GM18907 (cell line): ENCODE measurements at regions not wholly inside any gene's neighbourhood (a gene's known extent, or its start where the extent isn't known, plus 50 kb on each side); places are given as distances from the start of the nearest gene placed in this dataset.
"Not testable (repeated sequence)": the region's sequence is repeated elsewhere in the genome, so short reads cannot be mapped to it uniquely, and the experiment has no call there.

Experiments
- ATAC-seq: cut with Tn5 transposase; IDR thresholded peaks from one replicate; pipeline ENCODE4 v1.9.1; 2021; ENCODE audit warnings: mild to moderate bottlenecking, moderate library complexity; ENCODE audit not compliant: unreplicated experiment

GRCh38 chr4:111905511-111905910 lies 239.7 kb upstream of the FAM241A start:
- ATAC-seq = no peak

GRCh38 chr4:111919639-111920038 lies 225.6 kb upstream of the FAM241A start:
- no peak for ATAC-seq

- ATAC-seq = no peak
These were observed 223.5 kb upstream of the FAM241A start for GRCh38 chr4:111921714-111922113.

- ATAC-seq = no peak
These were observed 221.5 kb upstream of the FAM241A start for GRCh38 chr4:111923786-111924185.

- no peak for ATAC-seq
These were observed 220.6 kb upstream of the FAM241A start for GRCh38 chr4:111924696-111925095.

- ATAC-seq = peak; percentile 99
These were observed 214.6 kb upstream of the FAM241A start for GRCh38 chr4:111930659-111931058.

GRCh38 chr4:111933703-111934102 lies 211.6 kb upstream of the FAM241A start:
- ATAC-seq = no peak

- no peak for ATAC-seq
These were observed 210.9 kb upstream of the FAM241A start for GRCh38 chr4:111934314-111934713.

GRCh38 chr4:111937368-111937767 lies 207.9 kb upstream of the FAM241A start:
- peak; percentile 89 for ATAC-seq

- ATAC-seq = no peak
These were observed 203.3 kb upstream of the FAM241A start for GRCh38 chr4:111941957-111942356.

GRCh38 chr4:111943796-111944203 lies 201.5 kb upstream of the FAM241A start:
- peak; percentile 97 for ATAC-seq

GRCh38 chr4:111945014-111945413 lies 200.2 kb upstream of the FAM241A start:
- ATAC-seq = no peak

GRCh38 chr4:111946800-111947199 lies 198.5 kb upstream of the FAM241A start:
- ATAC-seq = no peak

GRCh38 chr4:111952688-111953087 lies 192.6 kb upstream of the FAM241A start:
- no peak for ATAC-seq

GRCh38 chr4:111954550-111954949 lies 190.7 kb upstream of the FAM241A start:
- no peak for ATAC-seq

GRCh38 chr4:111955001-111955400 lies 190.3 kb upstream of the FAM241A start:
- ATAC-seq = no peak

GRCh38 chr4:111957116-111957515 lies 188.1 kb upstream of the FAM241A start:
- no peak for ATAC-seq

- no peak for ATAC-seq
These were observed 187.3 kb upstream of the FAM241A start for GRCh38 chr4:111957997-111958396.

GRCh38 chr4:111959222-111959621 lies 186.0 kb upstream of the FAM241A start:
- ATAC-seq = peak; percentile 53

GRCh38 chr4:111960241-111960667 lies 185.0 kb upstream of the FAM241A start:
- peak; percentile 96 for ATAC-seq

- not testable (repeated sequence) for ATAC-seq
These were observed 184.2 kb upstream of the FAM241A start for GRCh38 chr4:111961026-111961425.

- no peak for ATAC-seq
These were observed 183.4 kb upstream of the FAM241A start for GRCh38 chr4:111961809-111962208.

GRCh38 chr4:111963158-111963700 lies 182.0 kb upstream of the FAM241A start:
- no peak for ATAC-seq
